D721Med (cell line): ENCODE measurements at regions not wholly inside any gene's neighbourhood (a gene's known extent, or its start where the extent isn't known, plus 50 kb on each side); places are given as distances from the start of the nearest gene placed in this dataset.

Experiments used
- DNase-seq: peaks from one replicate; pipeline ENCODE4 v3.0.0; 2011; ENCODE audit warnings: low spot score; ENCODE audit not compliant: insufficient read length
- FAIRE-seq: peaks from 2 replicates; lab custom pipeline; 2011; peaks lifted over from hg19 to GRCh38; lab: Jason Lieb, UNC
- TF ChIP-seq, protein P1 (sequence below): IDR thresholded peaks from 2 replicates; pipeline ENCODE4 v1.5.1; 2012; ENCODE audit warnings: mild to moderate bottlenecking, control low read depth; ENCODE audit not compliant: insufficient read depth; ENCODE audit errors: missing control alignments

DNA sequence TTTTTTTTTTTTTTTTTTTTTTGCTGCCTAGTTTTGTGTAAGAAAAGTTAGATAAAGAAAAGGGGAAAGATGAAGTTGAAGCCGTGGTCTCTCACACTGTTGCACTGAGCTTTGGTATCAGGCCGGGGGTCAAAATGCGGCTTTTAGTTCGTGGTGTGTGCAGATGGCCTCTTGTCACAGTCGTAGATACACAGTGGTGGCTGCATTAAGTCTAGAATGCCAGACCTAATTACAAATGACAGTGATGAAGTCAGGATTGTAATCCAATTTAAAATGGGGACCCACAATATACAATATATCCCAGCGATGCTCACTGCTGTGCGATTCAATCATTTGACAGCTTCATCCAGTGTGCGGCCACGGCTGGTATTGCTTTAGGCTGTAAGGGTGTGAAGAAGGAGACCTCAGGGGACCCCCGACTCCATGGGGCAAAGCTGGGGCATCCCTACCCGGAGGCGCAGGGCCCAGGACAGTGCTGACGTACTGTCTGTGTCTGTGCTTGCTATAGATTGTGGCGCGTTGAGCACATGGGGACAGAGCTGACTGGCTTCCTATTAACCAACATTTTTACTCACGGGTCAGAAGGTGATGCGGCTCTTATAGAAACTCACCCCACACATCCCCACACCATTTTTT lies 210.0 kb upstream of the SOX4 start:
- TF ChIP-seq, protein P1, sequence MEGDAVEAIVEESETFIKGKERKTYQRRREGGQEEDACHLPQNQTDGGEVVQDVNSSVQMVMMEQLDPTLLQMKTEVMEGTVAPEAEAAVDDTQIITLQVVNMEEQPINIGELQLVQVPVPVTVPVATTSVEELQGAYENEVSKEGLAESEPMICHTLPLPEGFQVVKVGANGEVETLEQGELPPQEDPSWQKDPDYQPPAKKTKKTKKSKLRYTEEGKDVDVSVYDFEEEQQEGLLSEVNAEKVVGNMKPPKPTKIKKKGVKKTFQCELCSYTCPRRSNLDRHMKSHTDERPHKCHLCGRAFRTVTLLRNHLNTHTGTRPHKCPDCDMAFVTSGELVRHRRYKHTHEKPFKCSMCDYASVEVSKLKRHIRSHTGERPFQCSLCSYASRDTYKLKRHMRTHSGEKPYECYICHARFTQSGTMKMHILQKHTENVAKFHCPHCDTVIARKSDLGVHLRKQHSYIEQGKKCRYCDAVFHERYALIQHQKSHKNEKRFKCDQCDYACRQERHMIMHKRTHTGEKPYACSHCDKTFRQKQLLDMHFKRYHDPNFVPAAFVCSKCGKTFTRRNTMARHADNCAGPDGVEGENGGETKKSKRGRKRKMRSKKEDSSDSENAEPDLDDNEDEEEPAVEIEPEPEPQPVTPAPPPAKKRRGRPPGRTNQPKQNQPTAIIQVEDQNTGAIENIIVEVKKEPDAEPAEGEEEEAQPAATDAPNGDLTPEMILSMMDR: no peak
- no peak for FAIRE-seq
- no peak for DNase-seq

GRCh38 chr6:21384216-21384615 lies 209.3 kb upstream of the SOX4 start:
- TF ChIP-seq, protein P1: no peak
- no peak for DNase-seq
- no peak for FAIRE-seq

GRCh38 chr6:21386744-21387143 lies 206.8 kb upstream of the SOX4 start:
- no peak for FAIRE-seq
- TF ChIP-seq, protein P1: no peak
- no peak for DNase-seq

DNA sequence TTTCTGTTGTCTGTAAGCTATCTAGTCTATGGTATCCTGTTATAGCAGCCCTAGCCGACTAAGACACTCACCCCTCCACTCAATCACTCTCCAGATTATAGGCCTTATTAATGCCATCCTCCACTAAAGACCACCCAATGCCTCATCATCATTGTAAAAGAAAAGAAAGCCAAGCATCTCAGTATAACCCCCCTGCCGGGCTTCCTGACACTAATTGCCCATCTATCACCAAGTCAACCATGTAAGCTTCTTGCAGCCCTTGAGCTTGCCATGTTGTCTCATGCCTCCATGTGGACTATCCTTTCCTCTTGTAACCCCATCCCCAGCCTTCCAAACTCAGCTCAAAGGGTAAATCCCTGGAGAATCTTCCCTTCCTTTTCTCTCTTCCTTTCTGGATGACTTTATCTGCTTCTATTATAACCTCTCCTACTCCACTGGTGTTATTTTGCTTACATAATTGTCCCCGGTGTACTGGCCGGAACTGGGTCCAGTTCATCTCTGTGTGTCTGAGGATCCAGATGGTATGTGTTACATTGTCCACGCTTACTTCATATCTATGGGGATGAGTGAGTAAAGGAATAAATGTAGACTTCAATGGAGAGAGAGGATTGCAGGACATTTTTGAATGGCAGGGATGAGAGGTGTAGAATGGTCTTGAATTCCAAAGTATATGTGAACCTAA lies 202.9 kb upstream of the SOX4 start:
- DNase-seq: no peak
- no peak for FAIRE-seq

DNA sequence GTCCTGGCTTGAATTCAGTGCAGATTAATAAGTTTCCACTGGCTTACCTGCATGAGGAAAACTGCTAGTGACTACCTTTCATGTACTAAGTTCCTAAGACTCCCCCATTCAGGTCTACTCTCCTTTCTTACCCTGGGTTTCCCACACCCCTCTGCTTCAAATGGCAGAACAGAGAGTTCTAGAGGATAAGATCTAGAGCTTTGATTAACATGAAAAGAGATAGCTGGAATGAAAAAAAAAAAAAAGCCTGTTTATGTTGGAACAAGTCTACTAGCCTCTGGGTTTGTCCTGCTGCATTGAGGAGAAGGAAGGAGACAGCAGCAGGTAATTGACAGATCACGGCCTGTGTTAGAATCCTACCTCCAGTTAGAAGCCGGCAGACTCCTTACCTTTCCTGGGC lies 201.4 kb upstream of the SOX4 start:
- DNase-seq (no peak), FAIRE-seq (no peak)
- TF ChIP-seq, protein P1: no peak

More for the DNA sequence above, 202.9 kb upstream of the SOX4 start:
- TF ChIP-seq, protein P1: no peak

- DNase-seq: no peak
- TF ChIP-seq, protein P1: no peak
- FAIRE-seq: no peak
Observed at GRCh38 chr6:21393441-21394165, 199.9 kb upstream of the SOX4 start.
